GM18861 (cell line): ENCODE measurements at regions not wholly inside any gene's neighbourhood (a gene's known extent, or its start where the extent isn't known, plus 50 kb on each side); places are given as distances from the start of the nearest gene placed in this dataset.

Source experiments
- ATAC-seq: cut with Tn5 transposase; IDR thresholded peaks from one replicate; pipeline ENCODE4 v1.9.1; 2021; ENCODE audit not compliant: unreplicated experiment

DNA sequence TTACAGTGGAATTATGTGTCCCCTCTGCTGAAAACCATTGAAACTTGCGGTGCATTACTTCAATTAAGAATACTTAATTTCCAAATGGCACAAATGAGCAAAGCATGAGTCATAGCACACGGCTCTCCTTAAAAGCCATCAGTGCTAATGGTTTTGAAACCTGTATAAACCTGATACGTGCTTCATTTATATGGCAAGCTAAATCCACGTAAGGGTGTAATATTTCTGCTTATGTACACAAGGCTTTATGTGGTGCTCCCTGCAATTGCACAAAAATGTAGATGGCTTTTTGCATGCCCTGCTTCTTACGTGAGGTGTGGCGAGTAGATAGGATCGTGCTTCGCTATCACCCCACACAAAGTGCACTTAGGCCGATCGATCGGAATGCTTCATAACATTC lies 840.9 kb downstream of the GALR1 start:
- ATAC-seq = no peak

GRCh38 chr18:78092901-78093300 lies 843.3 kb downstream of the GALR1 start:
- no peak for ATAC-seq

DNA sequence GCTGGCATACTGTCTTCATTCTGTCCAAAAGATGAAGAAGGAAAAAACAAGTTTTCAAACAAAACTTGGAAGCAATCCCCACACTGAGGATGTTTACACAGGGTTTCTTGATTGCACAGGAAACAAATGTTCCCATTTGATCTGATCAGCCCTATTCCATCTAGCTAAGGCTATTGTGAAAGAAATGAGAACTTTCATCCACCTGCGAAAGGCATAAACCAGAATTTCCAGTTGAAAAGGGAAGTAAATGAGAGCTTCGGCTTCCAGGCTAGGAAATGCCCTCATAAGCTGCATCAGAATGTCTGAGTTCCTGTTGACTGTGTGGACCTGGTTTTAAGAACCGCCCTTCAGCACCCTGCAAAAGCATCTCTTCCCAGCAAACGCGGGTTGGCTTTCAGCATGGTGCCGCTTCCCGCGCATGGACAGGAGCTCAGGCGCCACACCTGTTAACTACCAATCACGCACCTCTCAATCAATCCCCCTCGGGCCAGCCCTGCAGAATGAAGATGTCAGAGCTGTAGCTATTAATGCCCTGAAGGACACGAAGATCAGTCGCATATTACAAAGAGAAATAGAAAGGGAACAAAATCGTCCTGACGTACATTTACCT lies 850.4 kb downstream of the GALR1 start:
- ATAC-seq = no peak

DNA sequence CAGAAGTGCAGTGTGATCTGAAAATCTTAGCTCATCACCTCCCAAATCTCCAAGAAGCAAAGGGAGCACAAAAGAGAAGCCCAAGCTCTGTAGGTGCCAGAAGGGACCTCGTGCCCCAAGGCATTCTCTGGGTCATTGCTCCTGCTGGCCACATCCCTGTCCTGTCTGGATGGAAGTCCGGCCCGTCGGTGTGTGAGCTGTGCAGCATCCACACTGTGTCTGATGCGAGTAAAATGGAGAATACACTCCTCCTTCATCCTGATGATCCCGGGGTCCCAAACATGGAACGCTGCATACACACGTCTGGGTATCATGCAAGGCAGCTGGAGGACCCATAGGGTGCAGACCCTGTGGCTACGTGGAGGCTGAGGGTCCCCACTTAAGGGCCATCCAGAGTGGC lies 851.4 kb downstream of the GALR1 start:
- ATAC-seq = no peak

DNA sequence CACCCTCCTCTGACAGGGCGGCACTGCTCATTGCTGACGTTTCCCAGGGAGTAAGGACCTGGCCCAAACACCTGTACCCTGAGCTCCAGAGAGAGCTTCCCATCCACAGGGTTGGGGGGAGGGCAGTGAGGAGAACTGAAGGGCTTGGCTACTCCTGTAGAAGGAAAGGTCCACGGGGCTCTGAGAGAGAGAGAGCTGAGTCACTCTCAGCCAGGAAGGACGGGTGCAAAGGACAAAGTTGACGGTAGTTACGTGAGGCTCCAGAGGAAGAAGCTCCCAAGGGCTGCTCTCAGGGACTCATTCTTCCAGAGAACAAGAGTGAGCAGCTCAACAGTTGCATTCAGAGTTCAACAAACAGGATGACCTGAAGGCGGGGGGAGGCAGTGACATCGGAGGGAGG lies 852.5 kb downstream of the GALR1 start:
- no peak for ATAC-seq

- ATAC-seq = no peak
These were observed 856.0 kb downstream of the GALR1 start for GRCh38 chr18:78105611-78106010.

- no peak for ATAC-seq
These were observed 857.3 kb downstream of the GALR1 start for GRCh38 chr18:78106946-78107345.

- ATAC-seq = no peak
These were observed 857.7 kb downstream of the GALR1 start for GRCh38 chr18:78107363-78107762.

DNA sequence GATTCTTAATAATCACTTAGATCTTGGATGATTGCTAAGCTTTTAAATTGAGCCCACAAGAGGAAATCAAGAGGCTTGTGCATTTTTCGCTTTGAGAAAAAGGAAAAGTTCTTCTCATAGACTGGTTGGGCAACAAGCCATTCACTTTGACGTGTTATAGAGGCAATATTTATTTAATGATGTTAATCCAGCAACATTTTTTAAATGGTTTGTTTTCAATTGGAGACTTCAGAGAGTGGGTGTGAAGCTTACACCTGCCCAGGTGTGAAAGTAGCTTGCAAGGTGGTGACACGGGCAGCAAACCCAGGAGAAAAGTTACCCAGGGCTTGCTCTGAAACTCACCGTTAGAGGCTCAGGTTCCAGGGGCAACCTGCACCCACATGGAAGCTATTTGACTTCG lies 858.9 kb downstream of the GALR1 start:
- ATAC-seq = no peak

DNA sequence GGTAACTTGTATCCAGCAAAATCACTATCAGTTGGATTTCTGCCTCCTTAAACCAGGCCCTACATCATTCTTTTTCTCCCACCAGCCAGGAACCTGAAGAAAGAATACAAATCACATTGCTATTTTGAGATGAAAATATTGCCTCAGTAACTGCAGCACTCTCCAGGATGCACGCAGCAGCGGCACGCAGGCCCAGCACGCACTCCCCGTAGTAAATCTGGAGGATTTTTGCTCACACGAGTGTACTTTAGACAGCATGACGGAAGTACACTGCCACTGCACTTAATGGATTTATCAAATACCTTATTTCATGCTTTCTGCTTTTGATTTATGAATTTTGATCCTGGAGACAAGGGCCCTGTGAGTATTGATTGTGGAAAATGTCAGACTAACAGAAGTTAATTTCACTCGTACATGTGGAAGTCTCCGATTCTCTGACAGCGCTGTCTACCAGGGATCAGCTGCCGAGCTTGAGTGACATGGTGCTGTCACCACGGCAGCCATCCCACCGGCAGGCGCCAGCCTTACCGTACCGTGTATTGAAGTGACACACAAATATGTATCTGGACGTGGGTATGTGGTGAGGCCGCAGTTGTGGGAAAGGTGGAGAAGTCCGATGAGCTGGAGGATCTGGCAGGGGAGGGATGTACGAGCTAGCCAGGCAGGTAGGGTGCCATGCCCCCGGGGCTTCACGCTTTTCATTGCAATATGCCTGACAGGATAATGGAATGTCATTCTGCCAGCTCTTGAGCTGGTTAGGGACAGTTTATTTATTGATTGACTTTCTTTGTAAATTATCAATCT lies 863.7 kb downstream of the GALR1 start:
- ATAC-seq = no peak

DNA sequence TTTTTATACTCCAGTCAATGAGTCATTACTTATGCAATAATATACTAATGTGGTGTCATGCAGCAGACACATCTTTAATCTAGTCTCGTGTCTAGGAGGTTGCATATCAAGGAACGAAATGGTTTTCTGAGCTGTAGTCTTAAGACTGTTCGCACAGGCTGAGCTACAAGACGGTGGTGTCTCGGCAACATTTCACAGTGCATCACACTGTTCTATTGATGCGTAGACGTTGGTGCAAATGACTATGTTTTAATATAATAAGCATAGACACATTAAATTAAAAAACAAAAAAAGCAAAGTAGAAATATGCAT lies 864.2 kb downstream of the GALR1 start:
- ATAC-seq = no peak

- ATAC-seq = no peak
These were observed 863.6 kb upstream of the SALL3 start for GRCh38 chr18:78115896-78116561.

DNA sequence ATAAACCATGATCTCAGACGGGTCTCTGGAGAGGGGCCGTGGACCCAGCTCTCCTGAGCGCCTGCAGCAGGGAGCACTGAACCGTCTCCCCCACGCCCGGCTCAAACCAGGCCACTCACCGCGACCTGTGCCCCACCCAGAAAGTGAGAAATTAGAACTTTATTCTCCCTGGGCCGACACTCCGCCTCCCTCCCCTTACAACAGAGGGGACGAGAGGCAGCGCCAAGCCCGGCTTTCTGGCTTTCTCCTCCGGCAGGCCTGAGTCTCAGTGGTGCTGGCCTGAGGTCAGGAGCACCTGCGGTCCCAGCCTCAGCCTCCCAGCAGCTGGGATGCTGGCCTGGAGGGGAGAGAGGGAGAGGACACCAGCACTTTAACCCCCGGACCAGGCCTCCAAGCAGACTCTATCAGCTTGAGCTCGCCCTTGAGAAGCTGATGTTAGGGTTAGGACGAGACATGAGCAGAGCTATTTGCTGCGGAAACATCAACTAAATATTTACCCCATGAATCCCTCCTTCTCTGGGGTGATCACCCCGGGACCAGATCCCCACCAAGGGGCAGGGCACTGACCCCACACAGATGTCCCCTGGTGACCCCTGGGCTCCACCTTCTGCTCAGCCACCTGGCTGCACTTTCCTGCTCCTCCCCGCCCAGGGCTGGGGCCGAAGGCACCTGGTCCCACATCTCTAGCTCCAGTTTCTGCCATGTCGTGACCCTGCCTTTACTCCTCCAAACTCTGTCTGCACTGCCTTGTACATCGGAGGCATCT lies 856.3 kb upstream of the SALL3 start:
- no peak for ATAC-seq

DNA sequence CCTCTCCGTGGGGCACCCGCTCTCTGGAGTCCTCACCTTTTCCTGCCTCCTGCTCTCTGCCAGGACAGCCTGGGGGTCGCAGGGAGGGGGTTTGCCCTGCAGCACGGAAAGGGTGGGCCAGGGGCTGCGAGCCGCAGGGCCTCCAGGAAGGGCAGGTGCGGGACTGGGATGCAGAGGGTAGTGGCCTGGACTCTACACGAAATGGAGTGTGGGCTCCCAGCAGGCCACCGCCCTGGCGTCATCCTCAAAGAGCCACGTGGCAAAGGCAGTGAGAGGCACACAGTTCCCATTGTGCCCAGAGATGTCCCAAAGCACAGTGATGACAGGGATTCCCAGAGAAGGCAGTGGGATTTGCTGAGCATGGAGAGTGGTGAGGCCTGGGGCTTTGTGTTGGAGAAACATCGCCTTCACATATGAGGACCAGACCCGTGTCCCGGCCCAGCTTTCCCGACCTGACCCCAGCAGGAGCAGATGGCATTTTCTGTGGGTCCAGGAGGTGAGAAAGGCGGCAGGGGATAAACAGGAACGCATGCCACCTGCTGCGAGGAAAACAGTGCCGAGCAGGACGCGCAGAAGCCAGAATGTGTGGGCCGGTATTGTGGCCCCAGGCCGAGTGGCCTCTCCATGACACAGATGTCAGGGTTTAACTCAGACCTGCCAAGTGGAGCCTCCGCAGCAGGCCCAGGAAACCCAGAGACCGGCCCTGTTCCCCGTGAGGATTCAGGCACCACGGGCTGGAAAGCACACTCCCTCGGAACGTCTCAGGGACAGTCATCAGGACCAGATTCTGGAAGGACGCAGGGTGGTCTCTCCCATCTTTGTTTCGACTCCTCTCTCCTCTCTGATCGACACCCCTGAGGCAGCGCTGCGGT lies 855.5 kb upstream of the SALL3 start:
- no peak for ATAC-seq

DNA sequence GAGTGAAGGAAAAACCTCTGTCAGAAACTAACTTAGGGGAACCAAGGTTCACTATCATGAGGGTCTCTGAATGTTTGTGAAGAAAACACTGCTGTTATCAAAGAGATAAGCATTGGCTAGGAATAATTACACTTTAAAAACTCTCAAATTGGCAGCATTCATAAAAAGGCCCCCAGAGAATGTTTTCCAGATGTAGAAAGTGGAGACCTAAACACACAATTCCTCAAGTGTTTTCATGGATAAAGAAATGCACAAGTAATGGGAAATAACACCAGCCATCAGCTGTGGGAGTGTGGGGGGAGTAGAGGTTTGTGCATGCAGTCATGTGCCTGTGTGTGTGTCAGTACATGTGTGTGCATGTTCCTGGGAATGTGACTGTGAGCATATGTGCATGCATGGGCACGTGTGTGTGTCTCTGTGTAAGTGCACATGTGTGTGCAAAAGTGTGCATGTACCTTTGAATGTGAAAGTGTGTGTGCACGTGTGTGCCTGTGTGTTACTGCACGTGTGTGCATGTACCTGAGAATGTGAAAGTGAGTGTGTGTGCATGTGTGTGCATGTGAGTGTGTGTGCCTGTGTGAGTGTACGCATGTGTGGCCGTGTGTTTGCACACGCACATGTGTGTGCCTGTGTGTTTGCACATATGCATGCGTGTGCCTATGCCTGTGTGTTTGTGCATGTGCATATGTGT lies 854.3 kb upstream of the SALL3 start:
- no peak for ATAC-seq

DNA sequence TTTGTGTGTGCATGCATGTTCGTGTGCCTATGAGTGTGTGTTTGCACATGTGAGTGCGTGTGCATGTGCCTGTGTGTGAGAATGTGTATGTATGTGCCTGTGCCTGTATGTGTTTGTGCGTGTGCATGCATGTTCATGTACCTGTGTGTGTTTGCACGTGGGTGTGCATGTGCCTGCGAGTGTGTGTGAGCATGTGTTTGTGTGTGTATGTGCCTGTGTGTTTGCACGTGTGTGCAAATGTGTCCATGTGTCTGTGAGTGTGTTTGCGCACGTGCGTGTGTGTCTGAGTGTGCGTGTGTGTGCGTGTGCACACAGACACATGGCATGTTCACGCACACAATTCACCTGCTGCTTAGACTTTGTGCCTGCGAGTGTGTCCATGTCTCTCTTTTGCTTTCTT lies 853.5 kb upstream of the SALL3 start:
- ATAC-seq = no peak

GRCh38 chr18:78126536-78126935 lies 853.1 kb upstream of the SALL3 start:
- no peak for ATAC-seq

GRCh38 chr18:78127041-78127440 lies 852.6 kb upstream of the SALL3 start:
- ATAC-seq = no peak

DNA sequence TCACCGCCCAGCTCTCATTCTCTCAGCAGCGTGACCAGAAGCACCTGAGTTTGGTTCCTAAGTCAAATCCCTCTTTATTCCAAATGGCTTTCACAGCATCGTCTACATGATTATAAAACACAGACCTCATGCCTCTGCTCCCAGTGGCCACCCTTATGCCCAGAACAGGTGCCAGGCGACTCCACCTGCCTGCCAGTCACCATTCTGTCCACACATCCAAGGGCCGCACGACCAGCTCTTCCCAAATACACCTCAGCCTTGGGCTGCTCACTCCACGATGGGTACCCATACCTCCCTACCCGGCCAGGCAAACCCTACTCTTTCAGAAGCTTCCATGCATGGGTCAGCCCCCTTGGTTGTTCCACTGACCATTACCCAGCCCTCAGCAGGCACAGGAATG lies 851.6 kb upstream of the SALL3 start:
- ATAC-seq = no peak

GRCh38 chr18:78129260-78129659 lies 850.4 kb upstream of the SALL3 start:
- no peak for ATAC-seq
